H1 (cell line): ENCODE measurements at regions not wholly inside any gene's neighbourhood (a gene's known extent, or its start where the extent isn't known, plus 50 kb on each side); places are given as distances from the start of the nearest gene placed in this dataset.

ENCODE experiments used
- CTCF ChIA-PET: fragments of 300-600 bp; sonication (Branson Sonifier 250); formaldehyde crosslinking; loops from one replicate; lab custom pipeline; 2021; ENCODE audit not compliant: partially characterized antibody; lab: Charles Lee
- POLR2A ChIA-PET: fragments of 300-600 bp; sonication (Branson Sonifier 250); formaldehyde crosslinking; loops from one replicate; lab custom pipeline; 2021; ENCODE audit warnings: inconsistent platforms; ENCODE audit not compliant: partially characterized antibody; lab: Charles Lee
- DNase-seq, 2 experiments: peaks; one replicate each; pipeline versions ENCODE4 v3.0.0 to v3.0.0-alpha.2; 2010 to 2022; ENCODE audit warnings: low spot score in 2 of 2, low read depth in 1 of 2, mixed read lengths in 1 of 2
- FAIRE-seq: peaks from 2 replicates; lab custom pipeline; 2011; peaks lifted over from hg19 to GRCh38; lab: Jason Lieb, UNC
- H2AFZ ChIP-seq: 2 replicates; pipeline ENCODE4 v1.8.1; 2012; ENCODE audit warnings: low read length, inconsistent platforms
- H2AK5ac ChIP-seq: 2 replicates; pipeline ENCODE4 v1.6.1; 2013; ENCODE audit warnings: low read depth, low read length
- H2BK120ac ChIP-seq: replicated peaks from 2 replicates; pipeline ENCODE3; 2013; ENCODE audit warnings: low read depth, low read length, inconsistent platforms
- H2BK12ac ChIP-seq: 2 replicates; pipeline ENCODE4 v1.6.1; 2013; ENCODE audit warnings: low read depth, low read length
- H2BK15ac ChIP-seq: 2 replicates; pipeline ENCODE4 v1.6.1; 2013; ENCODE audit warnings: low read length
- H2BK20ac ChIP-seq: 2 replicates; pipeline ENCODE4 v1.6.1; 2013; ENCODE audit warnings: low read length
- H2BK5ac ChIP-seq: 2 replicates; pipeline ENCODE4 v1.6.1; 2013; ENCODE audit warnings: low read depth, low read length
- H3K14ac ChIP-seq: 2 replicates; pipeline ENCODE4 v1.6.1; 2013; ENCODE audit warnings: inconsistent platforms; ENCODE audit not compliant: insufficient read length
- H3K18ac ChIP-seq: 2 replicates; pipeline ENCODE4 v1.6.1; 2013; ENCODE audit warnings: low read length; ENCODE audit errors: extremely low read depth
- H3K23ac ChIP-seq: 2 replicates; pipeline ENCODE4 v1.6.1; 2013; ENCODE audit warnings: inconsistent platforms; ENCODE audit not compliant: insufficient read length
- H3K23me2 ChIP-seq: 2 replicates; pipeline ENCODE4 v1.6.1; 2013; ENCODE audit warnings: low read depth, low read length
- H3K27ac ChIP-seq: 2 replicates; pipeline ENCODE4 v1.6.1; 2011; ENCODE audit warnings: low read depth, low read length, inconsistent platforms
- H3K27me3 ChIP-seq, 4 experiments: replicated peaks in 1 of 4; 1 replicate in 1 of 4; 2 replicates in 3 of 4; pipeline versions ENCODE4 v1.6.1 to v1.8.1; 2011 to 2013; ENCODE audit warnings: low read length in 3 of 4, mild to moderate bottlenecking in 3 of 4, inconsistent platforms in 2 of 4, mixed read lengths in 2 of 4, moderate library complexity in 1 of 4; ENCODE audit not compliant: control insufficient read depth in 3 of 4, insufficient read depth in 3 of 4; ENCODE audit errors: extremely low read depth in 1 of 4
- H3K36me3 ChIP-seq, 4 experiments: 2 replicates each; pipeline versions ENCODE4 v1.6.1 to v1.8.1; 2011 to 2013; ENCODE audit warnings: mild to moderate bottlenecking in 4 of 4, low read length in 3 of 4, moderate library complexity in 2 of 4, control low read depth in 1 of 4, inconsistent platforms in 1 of 4; ENCODE audit not compliant: insufficient read depth in 4 of 4, control insufficient read depth in 2 of 4
- H3K4ac ChIP-seq: replicated peaks from 2 replicates; pipeline ENCODE3; 2013; ENCODE audit warnings: low read length, low read depth, mixed read lengths, inconsistent platforms; ENCODE audit not compliant: insufficient read length
- H3K4me1 ChIP-seq, 4 experiments: replicated peaks in 1 of 4; 1 replicate in 1 of 4; 2 replicates in 3 of 4; pipeline versions ENCODE4 v1.6.1 to v1.8.1; 2011 to 2013; ENCODE audit warnings: low read length in 3 of 4, inconsistent platforms in 2 of 4, mixed read lengths in 1 of 4; ENCODE audit not compliant: insufficient read depth in 4 of 4, control insufficient read depth in 3 of 4
- H3K4me2 ChIP-seq, 2 experiments: 2 replicates each; pipeline versions ENCODE4 v1.6.1 to v1.8.1; 2011 to 2013; ENCODE audit warnings: low read depth in 2 of 2, low read length in 2 of 2, control low read depth in 1 of 2, inconsistent platforms in 1 of 2, mild to moderate bottlenecking in 1 of 2; ENCODE audit not compliant: insufficient read depth in 1 of 2
- H3K4me3 ChIP-seq, 4 experiments: fragments of 200-600, 300-600 bp in 1 of 4; sonication (generic), shearing (Covaris generic), sonication (Bioruptor Twin) in 1 of 4; 2 replicates each; pipeline versions ENCODE4 v1.5.1 to v1.8.1; 2011 to 2016; ENCODE audit warnings: low read length in 4 of 4, low read depth in 3 of 4, control low read depth in 2 of 4, inconsistent platforms in 2 of 4, mild to moderate bottlenecking in 2 of 4, mixed read lengths in 1 of 4, moderate library complexity in 1 of 4; ENCODE audit not compliant: insufficient read depth in 2 of 4; ENCODE audit errors: extremely low read depth in 1 of 4
- H3K56ac ChIP-seq: replicated peaks from 2 replicates; pipeline ENCODE3; 2013; ENCODE audit warnings: low read depth, mild to moderate bottlenecking, mixed read lengths, low read length, inconsistent platforms; ENCODE audit not compliant: insufficient read length
- H3K79me1 ChIP-seq: 2 replicates; pipeline ENCODE4 v1.6.1; 2013; ENCODE audit warnings: low read depth, low read length, control low read depth
- H3K79me2 ChIP-seq, 2 experiments: 2 replicates each; pipeline versions ENCODE4 v1.6.1 to v1.8.1; 2012 to 2013; ENCODE audit warnings: low read length in 2 of 2, mild to moderate bottlenecking in 2 of 2, inconsistent platforms in 1 of 2; ENCODE audit not compliant: insufficient read depth in 2 of 2, control insufficient read depth in 1 of 2
- H3K9ac ChIP-seq, 4 experiments: replicated peaks in 1 of 4; 1 replicate in 1 of 4; 2 replicates in 3 of 4; pipeline versions ENCODE4 v1.6.1 to v1.8.1; 2011 to 2013; ENCODE audit warnings: low read depth in 3 of 4, low read length in 3 of 4, control low read depth in 2 of 4, mild to moderate bottlenecking in 2 of 4, moderate library complexity in 2 of 4, inconsistent platforms in 1 of 4; ENCODE audit errors: extremely low read depth in 1 of 4
- H3K9me3 ChIP-seq, 2 experiments: 2 replicates each; pipeline versions ENCODE4 v1.6.1 to v1.8.1; 2012 to 2013; ENCODE audit warnings: mild to moderate bottlenecking in 2 of 2, moderate library complexity in 2 of 2, control low read depth in 1 of 2, inconsistent platforms in 1 of 2, low read depth in 1 of 2, low read length in 1 of 2, mixed read lengths in 1 of 2; ENCODE audit not compliant: insufficient read depth in 2 of 2
- H4K20me1 ChIP-seq, 2 experiments: replicated peaks in 1 of 2; 2 replicates each; pipeline versions ENCODE3 to v1.8.1; 2011 to 2013; ENCODE audit warnings: inconsistent platforms in 2 of 2, low read length in 2 of 2, mild to moderate bottlenecking in 1 of 2; ENCODE audit not compliant: insufficient read depth in 2 of 2, control insufficient read depth in 1 of 2
- H4K5ac ChIP-seq: 2 replicates; pipeline ENCODE4 v1.6.1; 2013; ENCODE audit warnings: low read length, low read depth, mixed read lengths, inconsistent platforms; ENCODE audit not compliant: insufficient read length
- H4K8ac ChIP-seq: 2 replicates; pipeline ENCODE4 v1.8.0; 2013; ENCODE audit warnings: mild to moderate bottlenecking, moderate library complexity, low read length, inconsistent platforms; ENCODE audit not compliant: insufficient read depth; ENCODE audit errors: extremely low read depth
- H4K91ac ChIP-seq: replicated peaks from 2 replicates; pipeline ENCODE3; 2013; ENCODE audit warnings: low read length, mixed read lengths, inconsistent platforms; ENCODE audit not compliant: insufficient read length
- BACH1 ChIP-seq: IDR thresholded peaks from 2 replicates; pipeline ENCODE4 v1.6.1; 2012; ENCODE audit warnings: low read length, improper control_type of control experiment
- BRCA1 ChIP-seq: IDR thresholded peaks from 2 replicates; pipeline ENCODE4 v1.6.1; 2012; ENCODE audit warnings: low read depth, low read length, improper control_type of control experiment
- CEBPB ChIP-seq: IDR thresholded peaks from 2 replicates; pipeline ENCODE4 v1.6.1; 2012; ENCODE audit warnings: low read depth, low read length
- CHD2 ChIP-seq: IDR thresholded peaks from 2 replicates; pipeline ENCODE4 v1.6.1; 2012; ENCODE audit warnings: low read length, improper control_type of control experiment
- RAD21 ChIP-seq, 2 experiments: IDR thresholded peaks in 1 of 2; conservative IDR thresholded peaks in 1 of 2; 2 replicates each; pipeline ENCODE4 v1.6.1; 2011; ENCODE audit warnings: low read depth in 2 of 2, low read length in 2 of 2, improper control_type of control experiment in 1 of 2, inconsistent platforms in 1 of 2, mild to moderate bottlenecking in 1 of 2, moderate library complexity in 1 of 2
- RBBP5 ChIP-seq: IDR thresholded peaks from 2 replicates; pipeline ENCODE4 v1.7.1; 2012; ENCODE audit warnings: low read depth, mild to moderate bottlenecking, inconsistent platforms, low read length, moderate library complexity, borderline replicate concordance
- SAP30 ChIP-seq: fragments of 300-600 bp; sonication (generic); IDR thresholded peaks from 2 replicates; pipeline ENCODE4 v1.7.1; 2012; ENCODE audit warnings: low read length, moderate library complexity, mild to moderate bottlenecking, inconsistent platforms; ENCODE audit not compliant: insufficient read depth, insufficient replicate concordance
- SIX5 ChIP-seq: IDR thresholded peaks from 2 replicates; pipeline ENCODE4 v1.6.1; 2011; ENCODE audit warnings: mild to moderate bottlenecking, low read depth, low read length
- SP1 ChIP-seq: IDR thresholded peaks from 2 replicates; pipeline ENCODE4 v1.6.1; 2011; ENCODE audit warnings: low read depth, low read length
- SUZ12 ChIP-seq: fragments of 200-600 bp; sonication (generic); IDR thresholded peaks from 2 replicates; pipeline ENCODE4 v1.6.1; 2012; ENCODE audit warnings: mild to moderate bottlenecking, inconsistent platforms, low read length, moderate library complexity, mixed read lengths
- WGBS, 2 experiments: shearing (Covaris generic) in 1 of 2; methylation state at CpG; one replicate each; pipeline versions ENCODE4 v1.1.6 to v1.1.7; 2013 to 2015; ENCODE audit warnings: low lambda C conversion rate in 2 of 2, mixed read lengths in 2 of 2, inconsistent platforms in 1 of 2, low coverage in 1 of 2, missing lambda C conversion rate in 1 of 2; ENCODE audit not compliant: insufficient replicate concordance in 2 of 2, insufficient coverage in 1 of 2, insufficient read length in 1 of 2; ENCODE audit errors: extremely low coverage in 1 of 2, missing lambda C conversion rate in 1 of 2; 5-methylcytosine and 5-hydroxymethylcytosine counted together
- TF ChIP-seq, protein P1 (sequence below), 3 experiments: IDR thresholded peaks; 1 replicate in 2 of 3; 2 replicates in 1 of 3; pipeline versions ENCODE4 v1.5.1 to v1.6.1; 2011; ENCODE audit warnings: low read length in 3 of 3, mild to moderate bottlenecking in 3 of 3, inconsistent platforms in 2 of 3, low read depth in 1 of 3, moderate library complexity in 1 of 3; ENCODE audit not compliant: insufficient read depth in 1 of 3; ENCODE audit errors: control extremely low read depth in 1 of 3
- TF ChIP-seq, protein P2 (sequence below): IDR thresholded peaks from 2 replicates; pipeline ENCODE4 v1.6.1; 2012; ENCODE audit warnings: inconsistent platforms

DNA sequence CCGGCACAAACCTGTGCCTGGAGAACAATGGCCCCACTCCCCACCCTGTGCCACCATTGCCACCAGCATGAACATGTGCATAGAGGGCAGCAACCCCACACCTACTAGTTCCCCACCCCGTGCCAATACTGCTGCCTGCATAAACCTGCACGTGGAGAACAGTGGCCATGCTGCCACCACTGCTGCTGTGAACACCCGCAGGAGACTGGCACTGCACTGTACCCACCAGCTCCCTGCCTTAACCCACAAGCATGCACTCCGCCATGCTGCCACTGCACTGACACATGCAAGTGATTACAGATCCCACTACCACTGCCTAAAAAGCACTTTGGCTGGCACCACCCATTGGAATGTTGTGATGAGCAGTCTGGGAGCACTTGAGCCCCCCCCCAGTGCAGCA lies 77.3 kb downstream of the NAA11 start:
- Histone ChIP-seq H3K4me1 (no peaks in the 10 kb centered on the region), H3K79me2 (no peaks in the 10 kb centered on the region), H2BK5ac (no peak overlapping the region), H3K9me3 (peaks cover 3 to 17% of the 10 kb centered on the region in 2 experiments; a peak in 2 of 4 replicates), H2AK5ac (no peak overlapping the region), H3K14ac (no peak overlapping the region), H4K20me1 (no peaks in the 10 kb centered on the region)
- POLR2A ChIA-PET = no interaction called here
- DNase-seq = no peak
- TF ChIP-seq RBBP5 (no peak), CHD2 (no peak), CEBPB (no peak), BRCA1 (no peak), RAD21 (IDR thresholded peaks at IDR 0.05 in 1 of 2, conservative IDR thresholded peaks at IDR 0.05 in 1 of 2; ENCODE audit: low read depth in 2 of 2, low read length in 2 of 2) (no peak), BACH1 (no peak), SP1 (no peak), SIX5 (no peak), SAP30 (no peak), SUZ12 (no peak)
- TF ChIP-seq, protein P1, sequence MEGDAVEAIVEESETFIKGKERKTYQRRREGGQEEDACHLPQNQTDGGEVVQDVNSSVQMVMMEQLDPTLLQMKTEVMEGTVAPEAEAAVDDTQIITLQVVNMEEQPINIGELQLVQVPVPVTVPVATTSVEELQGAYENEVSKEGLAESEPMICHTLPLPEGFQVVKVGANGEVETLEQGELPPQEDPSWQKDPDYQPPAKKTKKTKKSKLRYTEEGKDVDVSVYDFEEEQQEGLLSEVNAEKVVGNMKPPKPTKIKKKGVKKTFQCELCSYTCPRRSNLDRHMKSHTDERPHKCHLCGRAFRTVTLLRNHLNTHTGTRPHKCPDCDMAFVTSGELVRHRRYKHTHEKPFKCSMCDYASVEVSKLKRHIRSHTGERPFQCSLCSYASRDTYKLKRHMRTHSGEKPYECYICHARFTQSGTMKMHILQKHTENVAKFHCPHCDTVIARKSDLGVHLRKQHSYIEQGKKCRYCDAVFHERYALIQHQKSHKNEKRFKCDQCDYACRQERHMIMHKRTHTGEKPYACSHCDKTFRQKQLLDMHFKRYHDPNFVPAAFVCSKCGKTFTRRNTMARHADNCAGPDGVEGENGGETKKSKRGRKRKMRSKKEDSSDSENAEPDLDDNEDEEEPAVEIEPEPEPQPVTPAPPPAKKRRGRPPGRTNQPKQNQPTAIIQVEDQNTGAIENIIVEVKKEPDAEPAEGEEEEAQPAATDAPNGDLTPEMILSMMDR (IDR thresholded peaks at IDR 0.05; ENCODE audit: control extremely low read depth in 1 of 3, insufficient read depth in 1 of 3, low read depth in 1 of 3, low read length in 3 of 3) = no peak
- TF ChIP-seq, protein P2, sequence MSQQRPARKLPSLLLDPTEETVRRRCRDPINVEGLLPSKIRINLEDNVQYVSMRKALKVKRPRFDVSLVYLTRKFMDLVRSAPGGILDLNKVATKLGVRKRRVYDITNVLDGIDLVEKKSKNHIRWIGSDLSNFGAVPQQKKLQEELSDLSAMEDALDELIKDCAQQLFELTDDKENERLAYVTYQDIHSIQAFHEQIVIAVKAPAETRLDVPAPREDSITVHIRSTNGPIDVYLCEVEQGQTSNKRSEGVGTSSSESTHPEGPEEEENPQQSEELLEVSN = no peak
- TF ChIP-seq, all 59 proteins: peak for 0
- Histone ChIP-seq H3K27ac (no peak overlapping the region), H2BK20ac (no peak overlapping the region), H3K23me2 (no peaks in the 10 kb centered on the region), H3K79me1 (no peaks in the 10 kb centered on the region), H3K4ac (no peak overlapping the region), H3K36me3 (no peaks in the 10 kb centered on the region; a peak in 1 of 8 replicates), H3K23ac (no peak overlapping the region), H2BK12ac (no peak overlapping the region), H4K5ac (no peak overlapping the region), H3K18ac (no peak overlapping the region), H4K8ac (no peak overlapping the region), H2BK15ac (no peak overlapping the region), H3K9ac (no peak overlapping the region), H3K4me3 (no peak overlapping the region), H3K4me2 (no peak overlapping the region), H2BK120ac (no peak overlapping the region), H3K56ac (no peak overlapping the region), H2AFZ (no peak overlapping the region), H4K91ac (no peak overlapping the region), H3K27me3 (no peaks in the 10 kb centered on the region)
- WGBS, 2 experiments = 90% methylated on average over 5 of the region's 5 CpGs; no CpG with 5 or more reads in 1 of the 2 experiments
- no peak for FAIRE-seq
- CTCF ChIA-PET = interaction anchor here (0.8 kb wide), 1 partner anchor 72 kb away, joined by 3 read pairs; no protein-coding TSS in a partner anchor
